ENCODE measurements at regions not wholly inside any gene's neighbourhood (a gene's known extent, or its start where the extent isn't known, plus 50 kb on each side); places are given as distances from the start of the nearest gene placed in this dataset.

- Mint-ChIP-seq H3K4me3 (no peak overlapping the region), H3K27ac (no peak overlapping the region), H3K27me3 (ENCODE audit: low read depth in 3 of 3) (peaks cover 0 to 4% (median 2%) of the 10 kb centered on the region in 3 donors), H3K9me3 (no peaks in the 10 kb centered on the region), H3K36me3 (no peaks in the 10 kb centered on the region), H3K4me1 (no peaks in the 10 kb centered on the region)
- no peak for DNase-seq
These were observed 447.6 kb upstream of the ZMIZ1 start for GRCh38 chr10:78620985-78621799.

- Mint-ChIP-seq H3K27me3 (ENCODE audit: low read depth in 3 of 3) (peaks cover 0 to 5% (median 3%) of the 10 kb centered on the region in 3 donors), H3K9me3 (no peaks in the 10 kb centered on the region), H3K4me1 (no peaks in the 10 kb centered on the region), H3K27ac (no peak overlapping the region), H3K4me3 (no peak overlapping the region), H3K36me3 (no peaks in the 10 kb centered on the region)
- no peak for DNase-seq
These were observed 445.1 kb upstream of the ZMIZ1 start for GRCh38 chr10:78623578-78624215.

GRCh38 chr10:78624791-78625190, 444.0 kb upstream of the ZMIZ1 start:
- Mint-ChIP-seq H3K4me3 (no peak overlapping the region), H3K27me3 (ENCODE audit: low read depth in 3 of 3) (peaks cover 0 to 8% (median 3%) of the 10 kb centered on the region in 3 donors), H3K36me3 (no peaks in the 10 kb centered on the region), H3K4me1 (no peaks in the 10 kb centered on the region), H3K9me3 (no peaks in the 10 kb centered on the region), H3K27ac (no peak overlapping the region)
- DNase-seq: no peak

GRCh38 chr10:78626471-78626870, 442.3 kb upstream of the ZMIZ1 start:
- Mint-ChIP-seq H3K27ac (no peak overlapping the region), H3K4me1 (no peaks in the 10 kb centered on the region), H3K4me3 (no peak overlapping the region), H3K36me3 (no peaks in the 10 kb centered on the region), H3K9me3 (no peaks in the 10 kb centered on the region), H3K27me3 (ENCODE audit: low read depth in 3 of 3) (peaks cover 0 to 8% (median 3%) of the 10 kb centered on the region in 3 donors)
- no peak for DNase-seq

- Mint-ChIP-seq H3K4me1 (no peaks in the 10 kb centered on the region), H3K27ac (no peak overlapping the region), H3K27me3 (ENCODE audit: low read depth in 3 of 3) (peaks cover 0 to 8% (median 3%) of the 10 kb centered on the region in 3 donors), H3K36me3 (no peaks in the 10 kb centered on the region), H3K9me3 (no peaks in the 10 kb centered on the region), H3K4me3 (no peak overlapping the region)
- no peak for DNase-seq
These were observed 441.4 kb upstream of the ZMIZ1 start for GRCh38 chr10:78627254-78627795.

- peaks cover 0 to 8% (median 5%) of the 10 kb centered on the region in 3 donors for H3K27me3 Mint-ChIP-seq (ENCODE audit: low read depth in 3 of 3)
- no peak overlapping the region for H3K4me3 Mint-ChIP-seq
- no peaks in the 10 kb centered on the region for H3K36me3 Mint-ChIP-seq
- no peaks in the 10 kb centered on the region for H3K4me1 Mint-ChIP-seq
- no peaks in the 10 kb centered on the region for H3K9me3 Mint-ChIP-seq
- no peak for DNase-seq
- peak overlapping the region in 1 of 6 donors; percentile 32 for H3K27ac Mint-ChIP-seq
These were observed 439.8 kb upstream of the ZMIZ1 start for GRCh38 chr10:78628976-78629375.

- Mint-ChIP-seq H3K4me3 (no peak overlapping the region), H3K36me3 (no peaks in the 10 kb centered on the region), H3K4me1 (no peaks in the 10 kb centered on the region), H3K27ac (no peak overlapping the region), H3K9me3 (no peaks in the 10 kb centered on the region), H3K27me3 (ENCODE audit: low read depth in 3 of 3) (peaks cover 0 to 8% (median 5%) of the 10 kb centered on the region in 3 donors)
- DNase-seq: no peak
These were observed 439.0 kb upstream of the ZMIZ1 start for GRCh38 chr10:78629773-78630172.

GRCh38 chr10:78630944-78631838, 437.6 kb upstream of the ZMIZ1 start:
- H3K36me3 Mint-ChIP-seq: no peaks in the 10 kb centered on the region
- DNase-seq: no peak
- H3K27me3 Mint-ChIP-seq (ENCODE audit: low read depth in 3 of 3): peaks cover 0 to 8% (median 5%) of the 10 kb centered on the region in 3 donors
- H3K4me3 Mint-ChIP-seq: no peak overlapping the region
- no peaks in the 10 kb centered on the region for H3K9me3 Mint-ChIP-seq
- no peak overlapping the region for H3K27ac Mint-ChIP-seq
- H3K4me1 Mint-ChIP-seq: no peaks in the 10 kb centered on the region

- H3K36me3 Mint-ChIP-seq: no peaks in the 10 kb centered on the region
- H3K4me3 Mint-ChIP-seq: no peak overlapping the region
- no peaks in the 10 kb centered on the region for H3K4me1 Mint-ChIP-seq
- no peak overlapping the region for H3K27ac Mint-ChIP-seq
- H3K27me3 Mint-ChIP-seq (ENCODE audit: low read depth in 3 of 3): peaks cover 0 to 3% (median 2%) of the 10 kb centered on the region in 3 donors
- DNase-seq: no peak
- H3K9me3 Mint-ChIP-seq: no peaks in the 10 kb centered on the region
These were observed 434.4 kb upstream of the ZMIZ1 start for GRCh38 chr10:78634389-78634815.

- H3K36me3 Mint-ChIP-seq: no peaks in the 10 kb centered on the region
- H3K4me1 Mint-ChIP-seq: no peaks in the 10 kb centered on the region
- no peak for DNase-seq
- no peak overlapping the region for H3K27ac Mint-ChIP-seq
- H3K9me3 Mint-ChIP-seq: no peaks in the 10 kb centered on the region
- H3K27me3 Mint-ChIP-seq (ENCODE audit: low read depth in 3 of 3): peaks cover 0 to 3% (median 3%) of the 10 kb centered on the region in 3 donors
- no peak overlapping the region for H3K4me3 Mint-ChIP-seq
These were observed 433.9 kb upstream of the ZMIZ1 start for GRCh38 chr10:78634835-78635234.

- Mint-ChIP-seq H3K4me1 (no peaks in the 10 kb centered on the region), H3K4me3 (no peak overlapping the region), H3K36me3 (no peaks in the 10 kb centered on the region), H3K27me3 (ENCODE audit: low read depth in 3 of 3) (peaks cover 0 to 3% (median 0%) of the 10 kb centered on the region in 3 donors), H3K27ac (no peak overlapping the region), H3K9me3 (no peaks in the 10 kb centered on the region)
- no peak for DNase-seq
These were observed 429.1 kb upstream of the ZMIZ1 start for GRCh38 chr10:78639629-78640028.

GRCh38 chr10:78640796-78641636, 427.8 kb upstream of the ZMIZ1 start:
- DNase-seq: no peak
- Mint-ChIP-seq H3K36me3 (no peaks in the 10 kb centered on the region), H3K4me3 (no peak overlapping the region), H3K4me1 (no peaks in the 10 kb centered on the region), H3K27ac (no peak overlapping the region), H3K9me3 (no peaks in the 10 kb centered on the region), H3K27me3 (ENCODE audit: low read depth in 3 of 3) (peaks cover 0 to 3% (median 0%) of the 10 kb centered on the region in 3 donors)

- H3K36me3 Mint-ChIP-seq: no peaks in the 10 kb centered on the region
- H3K27ac Mint-ChIP-seq: no peak overlapping the region
- H3K9me3 Mint-ChIP-seq: no peaks in the 10 kb centered on the region
- H3K4me1 Mint-ChIP-seq: no peaks in the 10 kb centered on the region
- no peak for DNase-seq
- H3K27me3 Mint-ChIP-seq (ENCODE audit: low read depth in 3 of 3): peaks cover 0 to 3% (median 0%) of the 10 kb centered on the region in 3 donors
- no peak overlapping the region for H3K4me3 Mint-ChIP-seq
These were observed 427.1 kb upstream of the ZMIZ1 start for GRCh38 chr10:78641693-78642092.
